ENCODE measurements at regions not wholly inside any gene's neighbourhood (a gene's known extent, or its start where the extent isn't known, plus 50 kb on each side); places are given as distances from the start of the nearest gene placed in this dataset.

DNA sequence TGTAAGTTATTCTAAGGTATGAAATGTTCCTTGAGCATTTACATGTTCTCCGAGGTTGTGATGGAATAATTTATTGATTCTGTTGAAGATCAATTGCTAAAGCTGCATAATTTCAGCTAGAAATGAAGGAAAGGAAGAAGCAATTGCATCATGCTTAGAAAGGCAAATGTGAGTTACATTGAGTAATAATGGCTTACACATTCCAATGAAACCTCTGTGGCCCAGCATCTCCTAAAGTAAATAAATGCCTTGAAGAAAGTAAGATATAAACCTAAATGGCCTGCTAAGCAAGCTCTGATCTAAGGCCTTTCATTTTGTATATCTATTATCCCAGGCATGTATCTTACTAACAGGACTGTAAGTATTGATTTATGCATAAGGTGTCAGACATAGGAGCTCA, 677.3 kb upstream of the RGMB start:
- no peak for DNase-seq (ENCODE audit: low spot score)
- TF ChIP-seq CTCF (IDR thresholded peaks at IDR 0.05; ENCODE audit: extremely low read depth, missing control alignments): no peak

GRCh38 chr5:98099448-98100105, 673.9 kb upstream of the RGMB start:
- TF ChIP-seq CTCF (IDR thresholded peaks at IDR 0.05; ENCODE audit: extremely low read depth, missing control alignments): no peak
- DNase-seq (ENCODE audit: low spot score): no peak

DNA sequence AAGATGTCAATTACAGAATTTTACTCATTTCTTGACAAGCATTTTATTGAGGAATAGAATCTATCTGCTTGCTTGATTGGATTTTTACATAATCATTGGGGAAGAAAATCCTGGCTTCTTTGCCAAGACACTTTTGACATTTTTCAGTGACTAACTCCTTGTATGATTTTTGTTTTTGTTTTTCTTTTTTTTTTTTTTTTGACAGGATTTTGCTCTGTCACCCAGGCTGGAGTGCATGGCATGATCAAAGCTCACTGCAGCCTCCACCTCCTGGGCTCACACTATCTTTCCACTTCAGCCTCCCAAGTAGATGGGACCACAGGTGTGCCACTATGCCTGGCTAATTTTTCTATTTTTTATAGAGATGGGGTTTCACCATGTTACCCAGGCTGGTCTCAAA, 672.3 kb upstream of the RGMB start:
- no peak for TF ChIP-seq CTCF (IDR thresholded peaks at IDR 0.05; ENCODE audit: extremely low read depth, missing control alignments)
- no peak for DNase-seq (ENCODE audit: low spot score)

DNA sequence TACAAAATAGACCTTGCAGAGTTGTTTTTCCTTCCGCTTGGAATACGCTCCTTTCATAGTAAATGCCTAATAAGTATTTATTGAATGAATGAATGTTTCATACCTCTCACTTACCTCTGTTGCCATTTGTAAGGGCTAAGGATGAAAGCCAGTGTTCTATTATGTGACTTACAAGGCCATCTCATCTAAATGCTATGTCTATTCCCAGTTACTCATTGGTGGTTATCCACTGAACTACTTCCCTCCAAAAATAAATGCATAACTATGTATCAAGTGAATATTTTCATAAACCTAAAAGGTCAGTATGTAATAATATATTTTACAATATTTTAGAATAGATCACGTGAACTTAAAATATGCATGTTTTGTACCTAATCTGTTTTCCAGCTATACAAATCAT, 670.5 kb upstream of the RGMB start:
- DNase-seq (ENCODE audit: low spot score): no peak
- no peak for TF ChIP-seq CTCF (IDR thresholded peaks at IDR 0.05; ENCODE audit: extremely low read depth, missing control alignments)

- DNase-seq (ENCODE audit: low spot score): no peak
- no peak for TF ChIP-seq CTCF (IDR thresholded peaks at IDR 0.05; ENCODE audit: extremely low read depth, missing control alignments)
Measured at GRCh38 chr5:98103807-98104206, 669.7 kb upstream of the RGMB start.

- no peak for DNase-seq (ENCODE audit: low spot score)
- no peak for TF ChIP-seq CTCF (IDR thresholded peaks at IDR 0.05; ENCODE audit: extremely low read depth, missing control alignments)
Measured at GRCh38 chr5:98104454-98105188, 668.8 kb upstream of the RGMB start.

- TF ChIP-seq CTCF (IDR thresholded peaks at IDR 0.05; ENCODE audit: extremely low read depth, missing control alignments): no peak
- no peak for DNase-seq (ENCODE audit: low spot score)
Measured at GRCh38 chr5:98105681-98106080, 667.8 kb upstream of the RGMB start.

Measured in GM20000 (cell line).